ENCODE measurements at regions not wholly inside any gene's neighbourhood (a gene's known extent, or its start where the extent isn't known, plus 50 kb on each side); places are given as distances from the start of the nearest gene placed in this dataset.

GRCh38 chr13:100842136-100842535 is 167.5 kb upstream of the TMTC4 start:
- TF ChIP-seq, protein P1, sequence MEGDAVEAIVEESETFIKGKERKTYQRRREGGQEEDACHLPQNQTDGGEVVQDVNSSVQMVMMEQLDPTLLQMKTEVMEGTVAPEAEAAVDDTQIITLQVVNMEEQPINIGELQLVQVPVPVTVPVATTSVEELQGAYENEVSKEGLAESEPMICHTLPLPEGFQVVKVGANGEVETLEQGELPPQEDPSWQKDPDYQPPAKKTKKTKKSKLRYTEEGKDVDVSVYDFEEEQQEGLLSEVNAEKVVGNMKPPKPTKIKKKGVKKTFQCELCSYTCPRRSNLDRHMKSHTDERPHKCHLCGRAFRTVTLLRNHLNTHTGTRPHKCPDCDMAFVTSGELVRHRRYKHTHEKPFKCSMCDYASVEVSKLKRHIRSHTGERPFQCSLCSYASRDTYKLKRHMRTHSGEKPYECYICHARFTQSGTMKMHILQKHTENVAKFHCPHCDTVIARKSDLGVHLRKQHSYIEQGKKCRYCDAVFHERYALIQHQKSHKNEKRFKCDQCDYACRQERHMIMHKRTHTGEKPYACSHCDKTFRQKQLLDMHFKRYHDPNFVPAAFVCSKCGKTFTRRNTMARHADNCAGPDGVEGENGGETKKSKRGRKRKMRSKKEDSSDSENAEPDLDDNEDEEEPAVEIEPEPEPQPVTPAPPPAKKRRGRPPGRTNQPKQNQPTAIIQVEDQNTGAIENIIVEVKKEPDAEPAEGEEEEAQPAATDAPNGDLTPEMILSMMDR (conservative IDR thresholded peaks at IDR 0.05) = no peak
- Mint-ChIP-seq H3K27ac (no peak overlapping the region), H3K4me3 (no peak overlapping the region), H3K36me3 (no peaks in the 10 kb centered on the region), H3K9me3 (peaks cover 4% of the 10 kb centered on the region), H3K27me3 (no peaks in the 10 kb centered on the region), H3K4me1 (ENCODE audit: unreplicated experiment) (peaks cover 13% of the 10 kb centered on the region)
- no peak for DNase-seq (ENCODE audit: extremely low spot score, unreplicated experiment)

- H3K4me1 Mint-ChIP-seq (ENCODE audit: unreplicated experiment) = peaks cover 13% of the 10 kb centered on the region
Measured at GRCh38 chr13:100838387-100838786, 163.8 kb upstream of the TMTC4 start.

GRCh38 chr13:100837631-100838030 is 163.0 kb upstream of the TMTC4 start:
- Mint-ChIP-seq H3K27me3 (no peaks in the 10 kb centered on the region), H3K9me3 (no peaks in the 10 kb centered on the region), H3K36me3 (no peaks in the 10 kb centered on the region), H3K4me3 (no peak overlapping the region), H3K27ac (no peak overlapping the region), H3K4me1 (ENCODE audit: unreplicated experiment) (peaks cover 13% of the 10 kb centered on the region)
- TF ChIP-seq, protein P1 (conservative IDR thresholded peaks at IDR 0.05) = no peak
- DNase-seq (ENCODE audit: extremely low spot score, unreplicated experiment) = no peak

More at GRCh38 chr13:100838387-100838786, 163.8 kb upstream of the TMTC4 start:
- DNase-seq (ENCODE audit: extremely low spot score, unreplicated experiment) = no peak
- Mint-ChIP-seq H3K27me3 (no peaks in the 10 kb centered on the region), H3K9me3 (peaks cover 4% of the 10 kb centered on the region), H3K36me3 (no peaks in the 10 kb centered on the region), H3K4me3 (no peak overlapping the region), H3K27ac (no peak overlapping the region)
- TF ChIP-seq, protein P1 (conservative IDR thresholded peaks at IDR 0.05) = no peak

DNA sequence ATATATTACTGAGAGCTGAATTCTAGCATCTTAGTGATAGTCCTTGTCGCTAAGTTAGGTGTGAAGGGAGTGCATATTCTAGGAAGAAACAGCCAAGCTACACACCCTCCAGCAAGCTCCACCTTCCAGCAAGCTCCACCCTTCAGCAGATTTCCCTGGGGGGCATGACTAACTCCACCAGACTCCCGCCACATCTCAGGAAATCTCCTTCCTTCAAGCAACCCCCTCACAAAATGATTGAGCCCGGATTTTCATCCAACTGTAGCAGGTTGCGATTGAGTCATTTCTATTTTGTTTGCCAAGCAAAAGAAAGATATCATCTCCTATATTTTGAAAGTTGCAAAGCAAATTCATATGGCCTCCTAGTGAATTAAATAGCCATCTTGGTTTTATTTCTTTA is 162.1 kb upstream of the TMTC4 start:
- Mint-ChIP-seq H3K9me3 (no peaks in the 10 kb centered on the region), H3K27me3 (no peaks in the 10 kb centered on the region), H3K4me1 (ENCODE audit: unreplicated experiment) (peaks cover 13% of the 10 kb centered on the region), H3K36me3 (no peaks in the 10 kb centered on the region), H3K27ac (no peak overlapping the region), H3K4me3 (no peak overlapping the region)
- TF ChIP-seq, protein P1 (conservative IDR thresholded peaks at IDR 0.05) = no peak
- no peak for DNase-seq (ENCODE audit: extremely low spot score, unreplicated experiment)

DNA sequence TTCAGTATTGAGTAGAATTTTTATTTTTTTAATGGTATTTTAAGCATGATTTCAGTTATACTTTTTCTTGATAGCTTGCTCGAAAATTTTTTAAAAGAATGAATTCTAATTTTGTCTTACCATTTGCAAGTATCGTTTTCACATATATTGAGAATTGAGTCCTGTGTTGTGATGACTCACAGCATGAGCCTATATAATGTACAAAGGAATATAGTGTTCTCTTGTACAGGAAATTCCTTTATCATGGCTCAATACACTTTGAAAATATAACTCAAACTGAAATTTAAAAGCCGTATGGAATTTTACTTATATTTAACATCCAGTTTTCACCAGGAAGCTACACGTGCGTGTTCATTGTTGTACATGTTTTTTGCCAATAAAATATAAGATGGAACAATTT is 161.1 kb upstream of the TMTC4 start:
- Mint-ChIP-seq H3K27ac (no peak overlapping the region), H3K9me3 (no peaks in the 10 kb centered on the region)

More for the DNA sequence above, 161.1 kb upstream of the TMTC4 start:
- TF ChIP-seq, protein P1 (conservative IDR thresholded peaks at IDR 0.05) = no peak
- Mint-ChIP-seq H3K4me1 (ENCODE audit: unreplicated experiment) (peaks cover 13% of the 10 kb centered on the region), H3K36me3 (no peaks in the 10 kb centered on the region), H3K27me3 (no peaks in the 10 kb centered on the region), H3K4me3 (no peak overlapping the region)
- no peak for DNase-seq (ENCODE audit: extremely low spot score, unreplicated experiment)
